Upper lobe of left lung (tissue), 6 donors: ENCODE measurements at regions not wholly inside any gene's neighbourhood (a gene's known extent, or its start where the extent isn't known, plus 50 kb on each side); places are given as distances from the start of the nearest gene placed in this dataset.

Experiments used
- ATAC-seq, 2 donors: fragments of 200-7000 bp; cut with Tn5 transposase; one replicate each; pipeline ENCODE4 v1.9.1; 2022; ENCODE audit warnings: mild to moderate bottlenecking in 2 of 2, moderate library complexity in 2 of 2; ENCODE audit not compliant: low FRiP score in 2 of 2
- DNase-seq, 2 donors: peaks; one replicate each; pipeline ENCODE4 v3.0.0-alpha.2; 2019 to 2020
- H3K27ac ChIP-seq, 4 donors: fragments of 200-600 bp; sonication (generic); one replicate each; pipeline ENCODE4 v1.5.1; 2016 to 2019
- H3K27me3 ChIP-seq, 4 donors: fragments of 200-600 bp; sonication (generic); one replicate each; pipeline ENCODE4 v1.5.1; 2017 to 2019
- H3K36me3 ChIP-seq, 4 donors: fragments of 200-600 bp; sonication (generic); one replicate each; pipeline ENCODE4 v1.5.1; 2016 to 2019
- H3K4me1 ChIP-seq, 4 donors: fragments of 200-600 bp; sonication (generic); one replicate each; pipeline ENCODE4 v1.5.1; 2018 to 2019
- H3K4me3 ChIP-seq, 4 donors: fragments of 200-600 bp; sonication (generic); one replicate each; pipeline ENCODE4 v1.5.1; 2017 to 2019; ENCODE audit warnings: mild to moderate bottlenecking in 2 of 4, moderate library complexity in 1 of 4
- H3K9me3 ChIP-seq, 4 donors: fragments of 200-600 bp; sonication (generic); one replicate each; pipeline ENCODE4 v1.5.1; 2018 to 2019
- EP300 ChIP-seq, 4 donors: sonication (generic); formaldehyde crosslinking; IDR thresholded peaks; one replicate each; pipeline ENCODE4 v1.5.1; 2017; ENCODE audit warnings: antibody characterized with exemption in 4 of 4, control low read depth in 2 of 4
- POLR2A ChIP-seq, 4 donors: fragments of 450-650 bp; IDR thresholded peaks; one replicate each; pipeline ENCODE4 v1.5.1; 2016 to 2017; ENCODE audit warnings: antibody characterized with exemption in 4 of 4, mild to moderate bottlenecking in 2 of 4
- POLR2AphosphoS5 ChIP-seq, 2 donors: sonication (generic); formaldehyde crosslinking; IDR thresholded peaks; one replicate each; pipeline ENCODE4 v1.5.1; 2017; ENCODE audit warnings: antibody characterized with exemption in 2 of 2
- WGBS, 2 donors: methylation state at CpG; one replicate each; pipeline ENCODE4 v1.1.5; 2017 to 2018; 5-methylcytosine and 5-hydroxymethylcytosine counted together
- TF ChIP-seq, protein P1 (sequence below), 6 experiments: fragments of 450-650 bp in 4 of 6; fragments of 200-600 bp in 2 of 6; sonication (generic) in 2 of 6; IDR thresholded peaks; one replicate each; pipeline ENCODE4 v1.5.1; 2016 to 2019; ENCODE audit warnings: antibody characterized with exemption in 6 of 6
- donor health status: DM: no; HTN: no; CAD: no; lungs with moderate emphysema.
- donor health status: DM: no; HTN: yes; CAD: no; lungs with severe emphysema.

DNA sequence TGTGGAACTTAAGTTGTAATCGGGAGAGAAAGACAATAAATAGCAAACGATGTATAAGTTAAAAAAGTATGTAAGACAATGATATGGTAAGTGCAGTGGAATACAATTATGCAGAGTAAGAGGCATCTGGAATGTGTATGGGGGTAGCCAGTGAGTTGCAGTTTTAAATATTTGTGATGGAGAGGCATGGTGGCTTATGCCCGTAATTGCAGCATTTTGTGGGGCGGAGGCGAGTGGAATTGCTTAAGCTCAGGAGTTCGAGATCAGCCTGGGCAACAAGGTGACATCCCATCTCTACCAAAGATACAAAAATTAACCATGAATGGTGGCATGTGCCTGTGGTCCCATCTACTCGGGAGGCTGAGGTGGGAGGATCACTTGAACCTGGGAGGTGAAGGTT lies 52.5 kb upstream of the WDFY3 start:
- Histone ChIP-seq H3K27ac (no peak overlapping the region), H3K27me3 (no peaks in the 10 kb centered on the region), H3K9me3 (no peaks in the 10 kb centered on the region), H3K4me1 (no peaks in the 10 kb centered on the region), H3K36me3 (no peaks in the 10 kb centered on the region), H3K4me3 (no peak overlapping the region)
- no peak for TF ChIP-seq POLR2A (IDR thresholded peaks at IDR 0.05)
- no peak for DNase-seq
- ATAC-seq = no peak
- 89 to 97% methylated on average over 7 of the region's 7 CpGs for WGBS, 2 donors

DNA sequence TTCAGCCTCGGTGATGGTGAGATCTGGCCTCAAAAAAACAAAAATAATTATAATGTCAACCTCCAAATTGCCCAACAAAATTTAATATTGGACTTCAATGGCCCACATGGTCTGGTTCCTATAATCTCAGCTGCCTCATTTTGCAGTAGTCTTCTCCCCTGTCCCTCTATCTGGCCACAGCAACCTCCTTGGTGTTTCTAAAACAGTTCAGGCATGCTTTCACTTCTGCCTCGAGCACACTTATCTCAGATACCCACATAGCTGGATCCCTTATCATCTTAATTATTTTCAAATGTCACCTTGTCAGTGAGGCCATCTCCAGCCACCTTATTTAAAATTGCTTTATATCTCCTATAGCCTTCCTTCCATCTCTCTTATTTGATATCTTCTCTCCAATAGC lies 52.9 kb upstream of the WDFY3 start:
- no peak overlapping the region for H3K27ac ChIP-seq
- WGBS, 2 donors = 64 to 67% methylated on average over 2 of the region's 2 CpGs
- H3K27me3 ChIP-seq = no peaks in the 10 kb centered on the region
- no peak for DNase-seq
- no peak overlapping the region for H3K4me3 ChIP-seq
- no peaks in the 10 kb centered on the region for H3K9me3 ChIP-seq
- H3K4me1 ChIP-seq = no peaks in the 10 kb centered on the region
- no peak for ATAC-seq
- H3K36me3 ChIP-seq = no peaks in the 10 kb centered on the region
- TF ChIP-seq, protein P1, sequence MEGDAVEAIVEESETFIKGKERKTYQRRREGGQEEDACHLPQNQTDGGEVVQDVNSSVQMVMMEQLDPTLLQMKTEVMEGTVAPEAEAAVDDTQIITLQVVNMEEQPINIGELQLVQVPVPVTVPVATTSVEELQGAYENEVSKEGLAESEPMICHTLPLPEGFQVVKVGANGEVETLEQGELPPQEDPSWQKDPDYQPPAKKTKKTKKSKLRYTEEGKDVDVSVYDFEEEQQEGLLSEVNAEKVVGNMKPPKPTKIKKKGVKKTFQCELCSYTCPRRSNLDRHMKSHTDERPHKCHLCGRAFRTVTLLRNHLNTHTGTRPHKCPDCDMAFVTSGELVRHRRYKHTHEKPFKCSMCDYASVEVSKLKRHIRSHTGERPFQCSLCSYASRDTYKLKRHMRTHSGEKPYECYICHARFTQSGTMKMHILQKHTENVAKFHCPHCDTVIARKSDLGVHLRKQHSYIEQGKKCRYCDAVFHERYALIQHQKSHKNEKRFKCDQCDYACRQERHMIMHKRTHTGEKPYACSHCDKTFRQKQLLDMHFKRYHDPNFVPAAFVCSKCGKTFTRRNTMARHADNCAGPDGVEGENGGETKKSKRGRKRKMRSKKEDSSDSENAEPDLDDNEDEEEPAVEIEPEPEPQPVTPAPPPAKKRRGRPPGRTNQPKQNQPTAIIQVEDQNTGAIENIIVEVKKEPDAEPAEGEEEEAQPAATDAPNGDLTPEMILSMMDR (IDR thresholded peaks at IDR 0.05) = no peak
- TF ChIP-seq POLR2A (IDR thresholded peaks at IDR 0.05) = no peak
- no peak for TF ChIP-seq POLR2AphosphoS5 (IDR thresholded peaks at IDR 0.05)
- no peak for TF ChIP-seq EP300 (IDR thresholded peaks at IDR 0.05)

DNA sequence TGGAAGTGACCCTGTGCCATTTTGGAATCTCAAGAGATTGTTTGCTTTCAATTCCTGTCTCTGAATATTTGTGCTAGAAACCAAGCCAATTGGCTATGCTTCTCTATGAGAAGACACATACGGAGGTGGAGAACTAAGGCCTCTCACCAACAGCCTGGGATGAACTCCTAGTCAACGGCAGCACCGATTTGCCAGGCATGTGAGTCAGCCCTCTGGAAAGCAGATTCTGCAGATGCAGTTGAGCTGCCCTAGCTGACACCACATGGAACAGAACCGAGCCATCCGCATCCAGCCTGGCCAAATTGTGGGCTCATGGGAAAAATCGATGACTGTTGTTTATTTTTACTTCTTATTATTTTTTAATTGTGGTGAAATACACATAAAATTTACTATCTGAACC lies 58.2 kb upstream of the WDFY3 start:
- TF ChIP-seq, protein P1 (IDR thresholded peaks at IDR 0.05) = no peak
- TF ChIP-seq POLR2A (IDR thresholded peaks at IDR 0.05) (no peak), POLR2AphosphoS5 (IDR thresholded peaks at IDR 0.05) (no peak), EP300 (IDR thresholded peaks at IDR 0.05) (no peak)
- ATAC-seq (peak in 1 of 2 donors; percentile 23), DNase-seq (no peak)
- no peak overlapping the region for H3K4me3 ChIP-seq
- no peaks in the 10 kb centered on the region for H3K36me3 ChIP-seq
- H3K9me3 ChIP-seq = no peaks in the 10 kb centered on the region
- H3K27me3 ChIP-seq = no peaks in the 10 kb centered on the region
- WGBS, 2 donors = 83 to 94% methylated on average over 6 of the region's 6 CpGs
- no peak overlapping the region for H3K27ac ChIP-seq
- H3K4me1 ChIP-seq = no peaks in the 10 kb centered on the region

DNA sequence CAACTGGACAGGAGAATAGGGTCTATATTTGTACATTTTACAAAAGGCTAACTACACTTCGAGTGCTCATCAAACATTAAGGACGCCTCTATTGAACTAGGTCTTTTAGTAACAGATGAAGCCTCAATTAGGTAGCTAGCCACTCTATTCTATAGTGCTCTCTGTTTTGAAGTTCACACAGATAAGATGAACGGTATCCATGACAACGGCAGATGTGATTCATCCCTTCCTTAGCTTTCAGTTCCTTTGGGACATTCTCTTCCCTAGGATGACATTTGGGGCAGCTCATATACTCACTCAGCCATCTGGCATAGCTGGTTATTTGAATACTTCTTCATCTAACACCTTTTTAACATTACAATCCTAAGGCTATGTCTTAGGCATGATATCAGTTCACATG lies 62.4 kb upstream of the WDFY3 start:
- H3K4me3 ChIP-seq = no peak overlapping the region
- H3K36me3 ChIP-seq = no peaks in the 10 kb centered on the region
- no peak overlapping the region for H3K27ac ChIP-seq
- DNase-seq = no peak
- H3K4me1 ChIP-seq = no peaks in the 10 kb centered on the region
- no peak for ATAC-seq
- WGBS, 2 donors = 67 to 86% methylated on average over 4 of the region's 4 CpGs
- peaks cover 0 to 10% (median 0%) of the 10 kb centered on the region in 4 donors for H3K9me3 ChIP-seq
- H3K27me3 ChIP-seq = no peaks in the 10 kb centered on the region
- TF ChIP-seq, protein P1 (IDR thresholded peaks at IDR 0.05) = no peak
- TF ChIP-seq POLR2A (IDR thresholded peaks at IDR 0.05) (no peak), POLR2AphosphoS5 (IDR thresholded peaks at IDR 0.05) (no peak), EP300 (IDR thresholded peaks at IDR 0.05) (no peak)

DNA sequence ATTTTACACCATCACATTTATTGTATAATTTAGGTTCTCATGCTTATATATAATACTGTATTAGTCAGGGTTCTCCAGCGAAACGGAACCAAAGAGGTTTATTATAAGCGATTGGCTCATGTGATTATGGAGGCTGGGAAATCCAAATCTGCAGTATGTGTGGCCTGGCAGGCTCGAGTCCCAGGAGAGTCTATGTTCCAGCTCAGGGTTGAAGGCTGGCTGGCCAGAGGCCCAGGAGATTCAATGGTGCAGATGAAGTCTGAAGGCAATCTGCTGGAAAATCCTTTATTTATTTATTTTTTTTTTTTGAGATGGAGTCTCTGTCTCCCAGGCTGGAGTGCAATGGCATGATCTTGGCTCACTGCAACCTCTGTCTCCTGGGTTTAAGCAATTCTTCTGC lies 63.0 kb upstream of the WDFY3 start:
- Histone ChIP-seq H3K9me3 (peaks cover 0 to 11% (median 0%) of the 10 kb centered on the region in 4 donors), H3K27me3 (no peaks in the 10 kb centered on the region), H3K36me3 (no peaks in the 10 kb centered on the region), H3K4me1 (no peaks in the 10 kb centered on the region), H3K27ac (no peak overlapping the region), H3K4me3 (no peak overlapping the region)
- ATAC-seq (no peak), DNase-seq (no peak)
- WGBS, 2 donors = 80 to 84% methylated on average over 4 of the region's 4 CpGs
- no peak for TF ChIP-seq EP300 (IDR thresholded peaks at IDR 0.05)
- TF ChIP-seq, protein P1 (IDR thresholded peaks at IDR 0.05) = no peak
- TF ChIP-seq POLR2AphosphoS5 (IDR thresholded peaks at IDR 0.05) = no peak
- TF ChIP-seq POLR2A (IDR thresholded peaks at IDR 0.05) = no peak
